Left ventricle myocardium inferior (tissue), 1 donor: ENCODE measurements at regions not wholly inside any gene's neighbourhood (a gene's known extent, or its start where the extent isn't known, plus 50 kb on each side); places are given as distances from the start of the nearest gene placed in this dataset.

ENCODE experiments used
- DNase-seq: peaks from one replicate; pipeline ENCODE4 v3.0.0-alpha.2; 2020
- H3K27ac ChIP-seq: fragments of 200-600 bp; replicated peaks from 2 replicates; pipeline ENCODE4 v1.8.0; 2021
- H3K27me3 ChIP-seq: fragments of 200-600 bp; 2 replicates; pipeline ENCODE4 v1.8.0; 2021; ENCODE audit warnings: low read depth
- H3K36me3 ChIP-seq: fragments of 200-600 bp; 2 replicates; pipeline ENCODE4 v1.8.0; 2021
- H3K4me1 ChIP-seq: fragments of 200-600 bp; 2 replicates; pipeline ENCODE4 v1.8.0; 2021
- H3K4me3 ChIP-seq: fragments of 200-600 bp; 2 replicates; pipeline ENCODE4 v1.8.0; 2021; ENCODE audit warnings: mild to moderate bottlenecking, moderate library complexity
- H3K9me3 ChIP-seq: fragments of 200-600 bp; replicated peaks from 2 replicates; pipeline ENCODE4 v1.8.0; 2021
- intact Hi-C: fragments of 100-400 bp; cut with micrococcal nuclease; formaldehyde crosslinking; loops from one replicate; pipeline ENCODE4 v1.11.0; 2022
- TF ChIP-seq, protein P1 (sequence below): fragments of 200-600 bp; IDR thresholded peaks from 2 replicates; pipeline ENCODE4 v1.8.0; 2021; ENCODE audit warnings: antibody characterized with exemption, mild to moderate bottlenecking, borderline replicate concordance
- donor health status: DM: no; HTN: yes; CAD: no; lungs with severe emphysema.

GRCh38 chr9:87070336-87070735 lies 123.0 kb upstream of the GAS1 start:
- no peak overlapping the region for H3K27ac ChIP-seq
- peaks cover 7% of the 10 kb centered on the region for H3K4me1 ChIP-seq
- intact Hi-C loops, result no loop called here
- no peak overlapping the region for H3K4me3 ChIP-seq
- TF ChIP-seq, protein P1, sequence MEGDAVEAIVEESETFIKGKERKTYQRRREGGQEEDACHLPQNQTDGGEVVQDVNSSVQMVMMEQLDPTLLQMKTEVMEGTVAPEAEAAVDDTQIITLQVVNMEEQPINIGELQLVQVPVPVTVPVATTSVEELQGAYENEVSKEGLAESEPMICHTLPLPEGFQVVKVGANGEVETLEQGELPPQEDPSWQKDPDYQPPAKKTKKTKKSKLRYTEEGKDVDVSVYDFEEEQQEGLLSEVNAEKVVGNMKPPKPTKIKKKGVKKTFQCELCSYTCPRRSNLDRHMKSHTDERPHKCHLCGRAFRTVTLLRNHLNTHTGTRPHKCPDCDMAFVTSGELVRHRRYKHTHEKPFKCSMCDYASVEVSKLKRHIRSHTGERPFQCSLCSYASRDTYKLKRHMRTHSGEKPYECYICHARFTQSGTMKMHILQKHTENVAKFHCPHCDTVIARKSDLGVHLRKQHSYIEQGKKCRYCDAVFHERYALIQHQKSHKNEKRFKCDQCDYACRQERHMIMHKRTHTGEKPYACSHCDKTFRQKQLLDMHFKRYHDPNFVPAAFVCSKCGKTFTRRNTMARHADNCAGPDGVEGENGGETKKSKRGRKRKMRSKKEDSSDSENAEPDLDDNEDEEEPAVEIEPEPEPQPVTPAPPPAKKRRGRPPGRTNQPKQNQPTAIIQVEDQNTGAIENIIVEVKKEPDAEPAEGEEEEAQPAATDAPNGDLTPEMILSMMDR, result no peak
- H3K27me3 ChIP-seq, result no peaks in the 10 kb centered on the region
- DNase-seq, result no peak
- no peaks in the 10 kb centered on the region for H3K9me3 ChIP-seq
- no peaks in the 10 kb centered on the region for H3K36me3 ChIP-seq

- no peak for DNase-seq
- Histone ChIP-seq H3K36me3 (no peaks in the 10 kb centered on the region), H3K4me3 (no peak overlapping the region), H3K4me1 (peaks cover 7% of the 10 kb centered on the region), H3K9me3 (no peaks in the 10 kb centered on the region), H3K27ac (no peak overlapping the region), H3K27me3 (no peaks in the 10 kb centered on the region)
- TF ChIP-seq, protein P1, result no peak
- intact Hi-C loops, result no loop called here
Measured at GRCh38 chr9:87071473-87071872, 124.2 kb upstream of the GAS1 start.

GRCh38 chr9:87073692-87074091 lies 126.4 kb upstream of the GAS1 start:
- H3K4me1 ChIP-seq, result peaks cover 13% of the 10 kb centered on the region
- peaks cover 3% of the 10 kb centered on the region for H3K9me3 ChIP-seq
- TF ChIP-seq, protein P1, result no peak
- H3K27me3 ChIP-seq, result no peaks in the 10 kb centered on the region
- H3K36me3 ChIP-seq, result no peaks in the 10 kb centered on the region
- DNase-seq, result no peak
- H3K4me3 ChIP-seq, result no peak overlapping the region
- H3K27ac ChIP-seq, result no peak overlapping the region
- intact Hi-C loops, result no loop called here

DNA sequence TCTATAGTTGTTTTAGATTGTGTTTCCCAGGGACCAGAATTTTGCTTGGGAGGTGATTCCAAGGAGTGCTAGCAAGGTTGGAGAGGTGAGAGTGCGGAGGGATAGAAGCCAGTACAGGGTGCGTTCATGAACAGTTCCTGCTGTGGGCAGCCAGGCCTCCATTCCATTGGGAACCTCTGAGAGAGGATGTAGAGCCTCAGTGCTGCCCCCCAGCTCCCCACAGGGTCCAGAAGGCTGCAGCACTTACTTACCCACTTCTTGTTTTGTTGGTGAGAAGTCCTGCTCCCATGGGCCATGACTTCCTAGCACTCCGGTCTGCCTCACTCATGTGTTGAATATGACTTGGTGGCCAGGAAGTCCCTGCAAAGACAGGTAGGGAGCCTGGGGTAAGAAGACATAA lies 128.2 kb upstream of the GAS1 start:
- TF ChIP-seq, protein P1, result no peak

GRCh38 chr9:87076825-87077224 lies 129.5 kb upstream of the GAS1 start:
- intact Hi-C loops, result no loop called here
- TF ChIP-seq, protein P1, result no peak
- Histone ChIP-seq H3K4me1 (peaks cover 18% of the 10 kb centered on the region), H3K9me3 (peaks cover 7% of the 10 kb centered on the region), H3K27me3 (no peaks in the 10 kb centered on the region), H3K27ac (no peak overlapping the region), H3K36me3 (no peaks in the 10 kb centered on the region), H3K4me3 (no peak overlapping the region)
- DNase-seq, result no peak

More for the DNA sequence above, 128.2 kb upstream of the GAS1 start:
- Histone ChIP-seq H3K9me3 (peaks cover 7% of the 10 kb centered on the region), H3K36me3 (no peaks in the 10 kb centered on the region), H3K4me1 (peaks cover 11% of the 10 kb centered on the region), H3K27me3 (no peaks in the 10 kb centered on the region), H3K27ac (no peak overlapping the region), H3K4me3 (no peak overlapping the region)
- no peak for DNase-seq
- intact Hi-C loops, result no loop called here

GRCh38 chr9:87077986-87078385 lies 130.7 kb upstream of the GAS1 start:
- Histone ChIP-seq H3K36me3 (no peaks in the 10 kb centered on the region), H3K9me3 (peaks cover 7% of the 10 kb centered on the region), H3K4me3 (no peak overlapping the region), H3K27ac (no peak overlapping the region), H3K27me3 (no peaks in the 10 kb centered on the region), H3K4me1 (peaks cover 18% of the 10 kb centered on the region)
- TF ChIP-seq, protein P1, result no peak
- intact Hi-C loops, result no loop called here
- DNase-seq, result no peak
